Erythroblast (primary cell): ENCODE measurements at regions not wholly inside any gene's neighbourhood (a gene's known extent, or its start where the extent isn't known, plus 50 kb on each side); places are given as distances from the start of the nearest gene placed in this dataset.

Source experiments
- GATA1 ChIP-seq: IDR thresholded peaks from 2 replicates; pipeline ENCODE4 v1.6.1; 2011; ENCODE audit warnings: low read depth, mild to moderate bottlenecking, control low read depth, low read length, moderate library complexity
- POLR2A ChIP-seq: IDR thresholded peaks from 2 replicates; pipeline ENCODE4 v1.6.1; 2011; ENCODE audit warnings: mild to moderate bottlenecking, low read length

DNA sequence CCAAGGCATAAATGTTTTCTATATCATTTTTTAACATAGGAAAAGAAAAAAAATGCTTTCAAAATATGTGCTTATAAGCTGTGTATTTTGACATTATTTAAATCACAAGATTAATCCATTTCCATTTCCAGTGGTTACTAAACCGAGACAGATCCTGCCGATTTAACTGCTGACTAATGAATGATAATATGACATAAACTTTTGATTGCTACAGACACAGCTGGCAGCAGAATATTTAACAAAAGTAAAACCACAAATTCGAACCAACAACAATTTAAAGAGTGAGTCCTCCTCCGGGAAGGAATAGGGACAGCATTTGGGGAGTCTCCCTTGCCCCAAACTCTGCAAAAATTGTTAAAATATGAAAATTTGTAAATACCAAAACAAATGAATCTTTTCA, 401.3 kb upstream of the DAB2 start:
- TF ChIP-seq POLR2A, result no peak
- no peak for TF ChIP-seq GATA1
